Germinal center (tissue), 1 donor: ENCODE measurements at regions not wholly inside any gene's neighbourhood (a gene's known extent, or its start where the extent isn't known, plus 50 kb on each side); places are given as distances from the start of the nearest gene placed in this dataset.

Experiments
- DNase-seq: peaks from one replicate; pipeline ENCODE4 v3.0.0; 2012; ENCODE audit warnings: mixed read lengths, low spot score

GRCh38 chr20:40393197-40394079 is 295.6 kb downstream of the MAFB start:
- no peak for DNase-seq

DNA sequence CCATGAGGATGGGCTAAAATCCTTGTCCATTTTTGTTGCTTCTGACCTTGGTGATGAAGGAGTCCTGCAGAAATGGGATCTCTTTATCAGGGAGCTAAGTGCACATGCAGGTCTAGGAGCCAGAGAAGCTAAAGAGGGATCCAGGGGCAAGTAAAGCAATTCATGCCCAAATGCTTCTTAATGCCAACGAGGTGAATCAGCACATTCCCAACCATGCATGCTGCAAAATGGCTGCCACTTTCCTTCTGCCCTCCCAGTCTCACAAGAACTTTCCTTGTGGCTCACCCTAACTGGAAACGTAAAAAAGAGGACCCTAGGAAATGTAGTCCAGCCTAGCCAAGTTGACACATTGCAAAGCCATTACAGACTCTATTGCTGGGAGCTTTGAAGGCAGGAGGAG is 298.4 kb downstream of the MAFB start:
- DNase-seq, result no peak

GRCh38 chr20:40370800-40371199 is 318.2 kb downstream of the MAFB start:
- DNase-seq, result no peak

DNA sequence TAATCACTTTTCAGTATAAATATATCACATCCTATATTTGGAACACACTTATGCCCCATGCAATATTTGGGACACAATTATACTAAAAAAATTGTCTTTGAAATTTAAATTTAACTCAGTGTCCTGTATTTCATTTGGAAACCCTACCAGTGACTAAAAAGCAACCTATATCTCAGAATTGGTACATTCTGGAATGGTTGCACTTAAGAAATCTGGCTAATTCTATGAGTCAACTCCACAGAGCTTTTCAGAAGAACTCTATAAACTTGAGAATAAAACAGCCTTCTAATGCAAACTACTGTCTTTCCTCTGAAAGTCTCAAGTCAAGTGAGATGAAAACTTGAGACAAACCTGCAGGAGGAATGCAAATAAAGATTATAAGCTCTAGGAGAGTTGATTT is 320.2 kb downstream of the MAFB start:
- no peak for DNase-seq

DNA sequence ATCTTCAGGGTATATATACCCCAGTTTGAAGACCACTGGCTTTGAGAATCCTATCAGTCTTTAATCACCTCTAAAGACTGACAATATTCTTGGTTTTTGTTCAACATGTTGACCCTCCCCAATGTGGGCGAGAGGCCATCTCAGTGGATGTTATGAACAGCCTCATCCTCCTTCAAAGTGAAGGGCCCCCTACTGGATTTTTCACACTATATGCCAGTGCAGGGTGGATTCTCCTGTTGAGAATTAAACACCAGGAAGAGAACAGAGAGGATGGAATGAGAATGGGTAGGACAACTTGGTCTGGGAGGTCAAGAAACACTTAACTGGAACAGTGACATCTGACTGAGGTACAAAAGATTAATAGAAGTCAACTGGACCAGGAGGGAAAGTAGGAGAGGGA is 327.1 kb downstream of the MAFB start:
- no peak for DNase-seq

GRCh38 chr20:40359131-40359912 is 329.7 kb downstream of the MAFB start:
- no peak for DNase-seq

GRCh38 chr20:40354880-40355279 is 334.2 kb downstream of the MAFB start:
- no peak for DNase-seq

DNA sequence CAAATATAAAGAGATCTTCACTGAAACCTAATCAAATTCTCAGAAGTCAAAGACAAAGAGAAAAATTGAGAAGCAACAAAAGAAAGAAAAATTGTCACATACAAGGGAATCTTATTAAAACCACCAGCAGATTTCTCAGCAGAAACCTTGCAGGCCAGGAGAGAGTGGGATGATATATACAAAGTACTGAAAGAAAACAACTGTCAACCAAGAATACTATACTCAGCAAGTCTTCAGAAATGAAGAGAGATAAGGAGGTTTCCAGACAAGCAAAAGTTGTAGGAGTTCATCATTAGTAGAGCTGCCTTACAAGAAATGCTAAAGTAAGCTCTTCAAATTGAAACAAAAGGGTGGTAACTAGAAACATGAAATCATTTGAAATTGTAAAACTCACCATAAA is 345.6 kb downstream of the MAFB start:
- no peak for DNase-seq

GRCh38 chr20:40341561-40341960 is 347.5 kb downstream of the MAFB start:
- no peak for DNase-seq

DNA sequence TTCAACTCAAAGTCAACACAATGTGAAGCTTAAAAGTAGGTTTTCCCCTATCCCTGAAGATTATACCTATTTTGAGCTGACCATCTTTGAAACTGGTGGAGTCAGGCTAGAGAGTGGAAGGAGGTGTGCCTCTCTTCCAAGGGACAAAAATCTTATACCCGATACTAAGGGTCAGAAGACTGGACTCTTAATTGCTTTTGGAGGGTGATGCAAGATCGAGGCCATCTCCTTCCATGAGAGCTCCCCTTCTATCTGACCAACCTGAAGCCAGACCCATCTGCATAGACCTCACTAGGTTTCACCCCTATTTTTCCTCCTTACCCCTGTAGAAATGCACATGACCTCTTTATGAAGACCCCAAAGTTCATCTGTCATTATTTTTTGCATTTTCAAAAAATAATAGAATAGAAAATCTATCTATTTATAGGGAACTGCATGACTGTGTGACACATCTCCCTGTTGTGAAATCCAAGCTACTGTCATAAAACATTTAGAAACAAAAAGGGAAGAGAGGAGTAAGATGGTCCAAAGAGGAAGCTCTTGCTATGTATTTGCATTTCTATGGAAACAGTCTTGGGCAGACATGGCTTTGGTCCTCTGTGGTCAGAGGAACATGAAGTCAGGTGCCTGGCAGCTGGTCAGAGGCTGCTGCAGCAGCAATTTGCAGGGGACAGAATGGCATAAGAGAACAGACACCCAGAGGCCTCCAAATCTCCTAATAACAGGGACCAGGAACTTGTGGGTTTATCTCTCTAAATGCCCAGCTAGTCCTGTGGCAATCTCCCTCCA is 349.2 kb downstream of the MAFB start:
- DNase-seq, result no peak

- no peak for DNase-seq
These were observed 352.5 kb downstream of the MAFB start for GRCh38 chr20:40336533-40336932.

DNA sequence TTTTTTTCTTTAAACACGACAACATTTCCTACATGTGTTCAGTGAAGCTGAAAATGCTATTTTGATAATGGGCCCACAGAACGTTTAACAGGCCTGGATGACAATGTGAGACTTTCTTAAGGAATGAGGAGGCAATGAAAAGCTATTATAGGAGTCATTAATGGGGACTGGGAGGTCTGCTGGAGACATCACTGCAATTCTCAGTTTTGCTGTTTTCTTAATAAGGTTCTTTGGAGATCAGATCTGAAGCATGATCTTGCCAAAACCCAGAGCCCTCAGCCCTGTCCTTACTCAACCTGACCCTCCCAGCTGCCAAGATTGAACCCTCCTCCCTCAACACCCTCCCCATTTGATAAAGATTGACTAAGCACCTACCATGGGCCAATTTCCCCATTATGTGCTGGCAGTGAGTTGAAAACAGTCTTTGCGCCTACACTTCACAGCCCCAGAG is 353.1 kb downstream of the MAFB start:
- DNase-seq, result no peak

- no peak for DNase-seq
These were observed 353.6 kb downstream of the MAFB start for GRCh38 chr20:40335437-40335836.

DNA sequence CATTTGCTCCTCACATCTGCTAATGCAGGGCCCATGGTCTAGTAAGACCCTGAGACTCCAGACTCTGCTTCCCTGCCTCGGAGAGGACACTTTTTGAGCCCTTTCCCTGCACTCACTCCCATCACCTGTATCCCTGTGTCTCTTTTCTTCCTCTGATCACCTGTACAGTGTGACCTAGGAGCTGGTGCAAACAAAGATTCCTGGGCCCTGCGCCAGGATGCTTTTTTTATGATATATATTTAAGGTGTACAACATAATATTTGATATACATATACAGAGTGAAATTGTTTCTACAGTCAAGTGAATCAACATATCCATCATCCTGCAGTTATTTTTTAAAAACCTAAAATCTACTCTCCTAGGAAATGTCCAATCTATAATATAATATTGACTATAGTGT is 355.4 kb downstream of the MAFB start:
- DNase-seq, result no peak

- DNase-seq, result no peak
These were observed 357.1 kb downstream of the MAFB start for GRCh38 chr20:40331807-40332560.

DNA sequence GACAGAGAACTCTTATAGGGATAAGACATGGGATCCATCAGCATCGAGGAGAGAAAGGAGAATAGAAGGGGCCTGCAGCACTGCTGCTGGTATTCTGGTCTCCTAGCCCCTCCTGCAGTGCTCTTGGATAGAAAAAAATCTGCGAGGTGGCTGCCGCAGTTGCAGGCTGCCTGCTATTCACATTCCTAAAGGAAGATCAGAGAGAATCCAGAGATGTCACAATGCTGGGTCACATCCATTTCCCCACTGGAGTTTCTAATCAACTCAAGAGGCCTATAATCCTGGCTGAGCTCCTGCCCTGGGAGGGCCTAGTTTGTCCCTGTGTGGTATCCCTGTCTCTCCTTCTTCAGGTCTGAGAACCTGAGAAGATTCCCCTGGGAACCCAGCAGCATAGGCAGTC is 357.8 kb downstream of the MAFB start:
- no peak for DNase-seq

- DNase-seq, result no peak
These were observed 359.7 kb downstream of the MAFB start for GRCh38 chr20:40329321-40329720.

DNA sequence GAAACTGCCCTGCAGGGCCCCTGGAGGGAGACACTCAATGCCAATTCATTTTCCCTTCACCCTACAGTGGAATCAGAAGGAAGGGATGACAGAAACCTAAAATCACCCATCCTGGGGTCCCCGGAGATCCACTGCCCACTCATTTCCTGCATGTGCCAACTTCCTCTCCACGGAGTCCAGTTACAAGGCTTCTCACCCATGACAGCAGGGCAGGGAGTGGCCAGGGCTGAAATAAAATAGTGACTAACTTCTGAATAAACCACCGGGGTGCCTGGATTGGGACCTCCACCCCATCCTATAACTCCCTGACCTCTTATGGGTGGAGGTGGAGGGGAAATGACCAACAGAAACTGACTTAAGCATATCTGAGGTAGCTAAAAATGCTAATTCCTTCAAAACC is 362.3 kb downstream of the MAFB start:
- no peak for DNase-seq

DNA sequence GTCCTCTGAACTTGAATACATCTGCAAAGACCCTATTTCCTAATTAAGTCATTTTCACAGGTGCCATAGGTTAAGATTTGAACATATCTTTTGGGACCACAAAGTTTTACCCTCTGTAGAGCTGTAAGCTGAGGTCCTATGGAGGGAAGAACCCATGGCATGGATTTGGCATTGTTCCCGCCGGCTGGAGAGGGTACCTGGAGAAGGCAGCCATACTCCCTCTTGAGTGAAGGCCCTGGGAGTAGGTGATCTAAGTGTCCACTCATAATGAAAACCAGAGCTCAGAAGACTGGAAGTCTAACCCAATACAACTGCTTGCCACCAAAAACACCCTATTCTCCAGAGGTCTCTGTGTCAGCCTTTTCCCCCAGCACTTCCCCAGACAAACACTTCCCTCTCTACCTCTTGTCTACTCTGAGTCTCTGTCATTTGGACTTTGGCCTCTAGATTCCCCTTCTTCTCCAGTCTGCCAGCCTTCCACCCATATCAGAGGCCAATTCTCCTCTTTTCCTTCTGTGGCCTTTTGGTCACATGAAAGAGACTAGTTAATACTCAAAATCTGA is 363.9 kb downstream of the MAFB start:
- no peak for DNase-seq

- DNase-seq, result no peak
These were observed 365.7 kb downstream of the MAFB start for GRCh38 chr20:40323361-40323794.

GRCh38 chr20:40322941-40323340 is 366.1 kb downstream of the MAFB start:
- DNase-seq, result no peak
